Testis (tissue), 2 donors: ENCODE measurements at regions not wholly inside any gene's neighbourhood (a gene's known extent, or its start where the extent isn't known, plus 50 kb on each side); places are given as distances from the start of the nearest gene placed in this dataset.

ENCODE experiments used
- DNase-seq: peaks from one replicate; pipeline ENCODE4 v3.0.0-alpha.2; 2019
- H3K27ac ChIP-seq, 2 donors: fragments of 200-600 bp; sonication (generic); one replicate each; pipeline ENCODE4 v1.5.1; 2019
- H3K27me3 ChIP-seq: fragments of 200-600 bp; sonication (generic); one replicate; pipeline ENCODE4 v1.5.1; 2019
- H3K36me3 ChIP-seq: fragments of 200-600 bp; sonication (generic); one replicate; pipeline ENCODE4 v1.5.1; 2017; ENCODE audit warnings: low read depth; ENCODE audit errors: missing control alignments
- H3K4me1 ChIP-seq: fragments of 200-600 bp; sonication (generic); one replicate; pipeline ENCODE4 v1.5.1; 2019
- H3K4me3 ChIP-seq, 2 donors: fragments of 200-600 bp; sonication (generic); one replicate each; pipeline ENCODE4 v1.5.1; 2017 to 2019
- H3K9me3 ChIP-seq: fragments of 200-600 bp; sonication (generic); one replicate; pipeline ENCODE4 v1.5.1; 2017
- POLR2A ChIP-seq: fragments of 450-650 bp; IDR thresholded peaks from one replicate; pipeline ENCODE4 v1.6.1; 2017; ENCODE audit warnings: antibody characterized with exemption, mild to moderate bottlenecking, moderate library complexity
- WGBS, 2 donors: methylation state at CpG; one replicate each; pipeline ENCODE4 v1.1.5; 2018; 5-methylcytosine and 5-hydroxymethylcytosine counted together
- intact Hi-C: fragments of 100-400 bp; cut with DNase I; formaldehyde crosslinking; loops from one replicate; pipeline ENCODE4 v1.15.1; 2023; ENCODE audit warnings: low total_unique reads
- TF ChIP-seq, protein P1 (sequence below), 3 experiments: fragments of 450-650 bp in 2 of 3; fragments of 200-600 bp in 1 of 3; sonication (generic) in 1 of 3; IDR thresholded peaks; one replicate each; pipeline ENCODE4 v1.5.1; 2016 to 2019; ENCODE audit warnings: antibody characterized with exemption in 3 of 3, mild to moderate bottlenecking in 2 of 3, moderate library complexity in 1 of 3

GRCh38 chr3:106333911-106334618 is 465.3 kb upstream of the CBLB start:
- intact Hi-C loops: no loop called here
- 70 to 84% methylated on average over 3 of the region's 3 CpGs for WGBS, 2 donors
- Histone ChIP-seq H3K27ac (no peak overlapping the region), H3K4me3 (no peak overlapping the region), H3K9me3 (no peaks in the 10 kb centered on the region), H3K4me1 (peaks cover 4% of the 10 kb centered on the region), H3K36me3 (no peaks in the 10 kb centered on the region), H3K27me3 (no peaks in the 10 kb centered on the region)
- TF ChIP-seq POLR2A: no peak
- TF ChIP-seq, protein P1, sequence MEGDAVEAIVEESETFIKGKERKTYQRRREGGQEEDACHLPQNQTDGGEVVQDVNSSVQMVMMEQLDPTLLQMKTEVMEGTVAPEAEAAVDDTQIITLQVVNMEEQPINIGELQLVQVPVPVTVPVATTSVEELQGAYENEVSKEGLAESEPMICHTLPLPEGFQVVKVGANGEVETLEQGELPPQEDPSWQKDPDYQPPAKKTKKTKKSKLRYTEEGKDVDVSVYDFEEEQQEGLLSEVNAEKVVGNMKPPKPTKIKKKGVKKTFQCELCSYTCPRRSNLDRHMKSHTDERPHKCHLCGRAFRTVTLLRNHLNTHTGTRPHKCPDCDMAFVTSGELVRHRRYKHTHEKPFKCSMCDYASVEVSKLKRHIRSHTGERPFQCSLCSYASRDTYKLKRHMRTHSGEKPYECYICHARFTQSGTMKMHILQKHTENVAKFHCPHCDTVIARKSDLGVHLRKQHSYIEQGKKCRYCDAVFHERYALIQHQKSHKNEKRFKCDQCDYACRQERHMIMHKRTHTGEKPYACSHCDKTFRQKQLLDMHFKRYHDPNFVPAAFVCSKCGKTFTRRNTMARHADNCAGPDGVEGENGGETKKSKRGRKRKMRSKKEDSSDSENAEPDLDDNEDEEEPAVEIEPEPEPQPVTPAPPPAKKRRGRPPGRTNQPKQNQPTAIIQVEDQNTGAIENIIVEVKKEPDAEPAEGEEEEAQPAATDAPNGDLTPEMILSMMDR (IDR thresholded peaks at IDR 0.05): no peak
- DNase-seq: no peak

DNA sequence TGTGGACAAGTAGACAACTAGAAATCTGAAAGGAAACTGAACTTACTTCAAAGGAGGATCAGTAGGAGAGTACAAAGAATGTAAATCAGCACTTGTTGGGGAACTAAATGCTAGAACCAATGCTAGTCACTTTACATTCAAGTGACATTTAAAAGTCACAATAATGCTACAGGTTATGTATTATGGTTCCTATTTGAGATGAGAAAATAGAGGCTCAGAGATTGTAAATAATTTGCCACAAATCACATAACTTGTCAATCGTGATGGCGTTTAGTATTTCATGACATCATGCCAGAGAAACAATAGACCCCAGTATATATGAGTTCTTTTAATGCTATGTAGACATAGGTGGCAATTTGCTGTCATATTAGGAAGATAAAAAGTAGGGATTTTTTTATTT is 467.8 kb upstream of the CBLB start:
- Histone ChIP-seq H3K4me3 (no peak overlapping the region), H3K27me3 (no peaks in the 10 kb centered on the region), H3K36me3 (no peaks in the 10 kb centered on the region), H3K27ac (no peak overlapping the region), H3K4me1 (peaks cover 4% of the 10 kb centered on the region), H3K9me3 (no peaks in the 10 kb centered on the region)
- TF ChIP-seq POLR2A: no peak
- TF ChIP-seq, protein P1 (IDR thresholded peaks at IDR 0.05): no peak
- intact Hi-C loops: no loop called here
- WGBS, 2 donors: 80 to 86% methylated on average over 2 of the region's 2 CpGs
- DNase-seq: no peak

GRCh38 chr3:106337116-106337515 is 468.3 kb upstream of the CBLB start:
- Histone ChIP-seq H3K4me1 (peaks cover 4% of the 10 kb centered on the region), H3K27ac (no peak overlapping the region), H3K9me3 (no peaks in the 10 kb centered on the region), H3K27me3 (no peaks in the 10 kb centered on the region), H3K4me3 (no peak overlapping the region), H3K36me3 (no peaks in the 10 kb centered on the region)
- WGBS, 2 donors: 85 to 94% methylated on average over 1 of the region's 1 CpG
- TF ChIP-seq, protein P1 (IDR thresholded peaks at IDR 0.05): no peak
- TF ChIP-seq POLR2A: no peak
- no peak for DNase-seq
- intact Hi-C loops: no loop called here

DNA sequence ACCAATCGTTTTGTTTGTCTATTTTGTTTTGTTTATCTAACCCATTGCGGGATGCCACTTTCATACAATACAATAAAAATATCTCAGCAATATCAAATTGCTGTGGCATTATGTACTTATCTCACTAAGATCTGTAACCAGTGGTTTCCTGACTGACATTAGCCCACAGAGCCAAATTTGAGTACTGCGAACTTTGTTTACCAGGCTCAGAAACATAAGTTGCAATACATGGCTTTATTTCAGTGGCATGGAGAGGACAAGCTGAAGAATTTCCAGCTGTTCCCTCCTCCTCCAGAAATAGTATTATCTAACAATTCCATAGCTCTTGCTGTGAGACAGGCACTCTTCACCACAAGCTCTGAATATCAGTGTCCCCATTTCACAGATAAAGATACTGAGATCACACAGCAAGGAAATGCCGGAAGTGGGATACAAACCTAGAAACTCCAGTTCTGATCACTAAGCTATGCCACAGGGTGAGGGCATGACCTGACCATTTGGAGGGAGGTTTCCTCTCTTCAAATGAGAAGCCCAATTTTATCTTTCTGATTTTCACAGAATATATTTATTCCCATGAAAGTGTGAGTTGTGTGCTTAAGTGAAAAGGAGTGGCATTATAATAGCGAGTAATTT is 469.9 kb upstream of the CBLB start:
- no peak for DNase-seq
- Histone ChIP-seq H3K9me3 (no peaks in the 10 kb centered on the region), H3K4me1 (peaks cover 4% of the 10 kb centered on the region), H3K36me3 (no peaks in the 10 kb centered on the region), H3K4me3 (no peak overlapping the region), H3K27ac (no peak overlapping the region), H3K27me3 (no peaks in the 10 kb centered on the region)
- TF ChIP-seq, protein P1 (IDR thresholded peaks at IDR 0.05): no peak
- TF ChIP-seq POLR2A: no peak
- intact Hi-C loops: no loop called here
- 71 to 73% methylated on average over 5 of the region's 5 CpGs for WGBS, 2 donors

DNA sequence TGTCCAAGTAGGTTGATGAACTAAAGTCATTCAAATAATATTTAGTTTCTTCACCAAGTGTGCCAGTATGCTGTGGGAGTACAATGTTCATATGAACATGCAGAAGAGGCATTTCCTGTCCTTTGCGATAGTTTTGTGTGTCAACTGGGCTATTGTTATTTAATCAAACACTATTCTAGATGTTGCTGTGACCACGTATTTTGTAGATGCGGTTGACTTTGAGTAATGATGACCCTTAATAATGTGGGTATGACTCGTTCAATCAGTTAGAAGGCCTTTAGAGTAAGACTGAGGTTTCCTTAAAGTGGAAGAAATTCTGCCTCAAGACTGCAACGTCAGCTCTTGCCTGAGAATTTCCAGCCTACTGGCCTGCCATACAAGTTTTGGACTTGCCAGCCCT is 470.7 kb upstream of the CBLB start:
- Histone ChIP-seq H3K4me3 (no peak overlapping the region), H3K36me3 (no peaks in the 10 kb centered on the region), H3K27ac (no peak overlapping the region), H3K4me1 (peaks cover 4% of the 10 kb centered on the region), H3K9me3 (no peaks in the 10 kb centered on the region), H3K27me3 (no peaks in the 10 kb centered on the region)
- 75 to 88% methylated on average over 5 of the region's 5 CpGs for WGBS, 2 donors
- no peak for TF ChIP-seq POLR2A
- TF ChIP-seq, protein P1 (IDR thresholded peaks at IDR 0.05): no peak
- intact Hi-C loops: no loop called here
- no peak for DNase-seq
